ENCODE measurements at regions not wholly inside any gene's neighbourhood (a gene's known extent, or its start where the extent isn't known, plus 50 kb on each side); places are given as distances from the start of the nearest gene placed in this dataset.

- Histone ChIP-seq H3K27me3 (ENCODE audit: control insufficient read depth, insufficient read depth) (no peaks in the 10 kb centered on the region), H3K4me1 (ENCODE audit: control insufficient read depth, insufficient read depth, low read length) (no peaks in the 10 kb centered on the region), H3K27ac (ENCODE audit: low read length) (no peak overlapping the region), H3K4me3 (ENCODE audit: low read length) (no peak overlapping the region), H3K9me3 (ENCODE audit: control insufficient read depth, low read length) (no peaks in the 10 kb centered on the region)
- DNase-seq (no peak), ATAC-seq (no peak)
- WGBS = 82% methylated on average over 3 of the region's 3 CpGs
- intact Hi-C loops (cut with DNase I) = no loop called here
Observed at GRCh38 chr14:56955745-56956144, 145.5 kb upstream of the OTX2 start.

- H3K4me1 ChIP-seq (ENCODE audit: control insufficient read depth, insufficient read depth, low read length) = no peaks in the 10 kb centered on the region
- no peaks in the 10 kb centered on the region for H3K9me3 ChIP-seq (ENCODE audit: control insufficient read depth, low read length)
- 17% methylated on average over 5 of the region's 5 CpGs for WGBS
- no peaks in the 10 kb centered on the region for H3K27me3 ChIP-seq (ENCODE audit: control insufficient read depth, insufficient read depth)
- intact Hi-C loops (cut with DNase I) = no loop called here
- no peak overlapping the region for H3K27ac ChIP-seq (ENCODE audit: low read length)
- no peak for DNase-seq
- no peak overlapping the region for H3K4me3 ChIP-seq (ENCODE audit: low read length)
- ATAC-seq = no peak
Observed at GRCh38 chr14:56953884-56954283, 143.6 kb upstream of the OTX2 start.

- H3K27me3 ChIP-seq (ENCODE audit: control insufficient read depth, insufficient read depth) = no peaks in the 10 kb centered on the region
- no peaks in the 10 kb centered on the region for H3K9me3 ChIP-seq (ENCODE audit: control insufficient read depth, low read length)
- WGBS = 63% methylated on average over 3 of the region's 3 CpGs
- no peak overlapping the region for H3K4me3 ChIP-seq (ENCODE audit: low read length)
- intact Hi-C loops (cut with DNase I) = no loop called here
- ATAC-seq (no peak), DNase-seq (no peak)
- no peak overlapping the region for H3K27ac ChIP-seq (ENCODE audit: low read length)
- H3K4me1 ChIP-seq (ENCODE audit: control insufficient read depth, insufficient read depth, low read length) = no peaks in the 10 kb centered on the region
Observed at GRCh38 chr14:56952766-56953473, 142.6 kb upstream of the OTX2 start.

GRCh38 chr14:56949828-56950227, 139.5 kb upstream of the OTX2 start:
- H3K4me3 ChIP-seq (ENCODE audit: low read length) = no peak overlapping the region
- no peak for DNase-seq

GRCh38 chr14:56945291-56945690, 135.0 kb upstream of the OTX2 start:
- no peak for ATAC-seq
- Histone ChIP-seq H3K9me3 (ENCODE audit: control insufficient read depth, low read length) (no peaks in the 10 kb centered on the region), H3K27ac (ENCODE audit: low read length) (no peak overlapping the region), H3K27me3 (ENCODE audit: control insufficient read depth, insufficient read depth) (no peaks in the 10 kb centered on the region), H3K4me1 (ENCODE audit: control insufficient read depth, insufficient read depth, low read length) (no peaks in the 10 kb centered on the region), H3K4me3 (ENCODE audit: low read length) (no peak overlapping the region)
- intact Hi-C loops (cut with DNase I) = no loop called here
- DNase-seq = no peak
- WGBS = 27% methylated on average over 2 of the region's 2 CpGs

More at GRCh38 chr14:56949828-56950227, 139.5 kb upstream of the OTX2 start:
- intact Hi-C loops (cut with DNase I) = no loop called here
- Histone ChIP-seq H3K27ac (ENCODE audit: low read length) (no peak overlapping the region), H3K9me3 (ENCODE audit: control insufficient read depth, low read length) (no peaks in the 10 kb centered on the region), H3K27me3 (ENCODE audit: control insufficient read depth, insufficient read depth) (no peaks in the 10 kb centered on the region), H3K4me1 (ENCODE audit: control insufficient read depth, insufficient read depth, low read length) (no peaks in the 10 kb centered on the region)
- no peak for ATAC-seq
- 18% methylated on average over 2 of the region's 2 CpGs for WGBS

- intact Hi-C loops (cut with DNase I) = no loop called here
- Histone ChIP-seq H3K4me1 (ENCODE audit: control insufficient read depth, insufficient read depth, low read length) (no peaks in the 10 kb centered on the region), H3K9me3 (ENCODE audit: control insufficient read depth, low read length) (no peaks in the 10 kb centered on the region), H3K4me3 (ENCODE audit: low read length) (no peak overlapping the region), H3K27me3 (ENCODE audit: control insufficient read depth, insufficient read depth) (no peaks in the 10 kb centered on the region), H3K27ac (ENCODE audit: low read length) (no peak overlapping the region)
- ATAC-seq = no peak
- no peak for DNase-seq
- 92% methylated on average over 2 of the region's 2 CpGs for WGBS
Observed at GRCh38 chr14:56944397-56944796, 134.1 kb upstream of the OTX2 start.

- Histone ChIP-seq H3K27ac (ENCODE audit: low read length) (no peak overlapping the region), H3K4me1 (ENCODE audit: control insufficient read depth, insufficient read depth, low read length) (no peaks in the 10 kb centered on the region), H3K27me3 (ENCODE audit: control insufficient read depth, insufficient read depth) (no peaks in the 10 kb centered on the region), H3K9me3 (ENCODE audit: control insufficient read depth, low read length) (no peaks in the 10 kb centered on the region), H3K4me3 (ENCODE audit: low read length) (no peak overlapping the region)
- DNase-seq = no peak
- ATAC-seq = no peak
- intact Hi-C loops (cut with DNase I) = no loop called here
Observed at GRCh38 chr14:56933446-56933845, 123.2 kb upstream of the OTX2 start.

- Histone ChIP-seq H3K27ac (ENCODE audit: low read length) (no peak overlapping the region), H3K27me3 (ENCODE audit: control insufficient read depth, insufficient read depth) (no peaks in the 10 kb centered on the region), H3K4me3 (ENCODE audit: low read length) (no peak overlapping the region), H3K4me1 (ENCODE audit: control insufficient read depth, insufficient read depth, low read length) (no peaks in the 10 kb centered on the region), H3K9me3 (ENCODE audit: control insufficient read depth, low read length) (no peaks in the 10 kb centered on the region)
- intact Hi-C loops (cut with DNase I) = no loop called here
- WGBS = 27% methylated on average over 3 of the region's 3 CpGs
- ATAC-seq (no peak), DNase-seq (no peak)
Observed at GRCh38 chr14:56918849-56919574, 108.7 kb upstream of the OTX2 start.

- DNase-seq (no peak), ATAC-seq (no peak)
- 33% methylated on average over 5 of the region's 5 CpGs for WGBS
- H3K4me1 ChIP-seq (ENCODE audit: control insufficient read depth, insufficient read depth, low read length) = no peaks in the 10 kb centered on the region
- H3K4me3 ChIP-seq (ENCODE audit: low read length) = no peak overlapping the region
- intact Hi-C loops (cut with DNase I) = no loop called here
- H3K27ac ChIP-seq (ENCODE audit: low read length) = no peak overlapping the region
- H3K27me3 ChIP-seq (ENCODE audit: control insufficient read depth, insufficient read depth) = peaks cover 4% of the 10 kb centered on the region
- H3K9me3 ChIP-seq (ENCODE audit: control insufficient read depth, low read length) = no peaks in the 10 kb centered on the region
Observed at GRCh38 chr14:56905282-56905681, 95.0 kb upstream of the OTX2 start.

GRCh38 chr14:56903304-56903969, 93.2 kb upstream of the OTX2 start:
- intact Hi-C loops (cut with DNase I) = no loop called here
- no peak for ATAC-seq
- WGBS = 43% methylated on average over 6 of the region's 6 CpGs

GRCh38 chr14:56902385-56902784, 92.1 kb upstream of the OTX2 start:
- Histone ChIP-seq H3K4me3 (ENCODE audit: low read length) (no peak overlapping the region), H3K9me3 (ENCODE audit: control insufficient read depth, low read length) (no peaks in the 10 kb centered on the region), H3K4me1 (ENCODE audit: control insufficient read depth, insufficient read depth, low read length) (no peaks in the 10 kb centered on the region), H3K27me3 (ENCODE audit: control insufficient read depth, insufficient read depth) (peaks cover 4% of the 10 kb centered on the region), H3K27ac (ENCODE audit: low read length) (no peak overlapping the region)
- WGBS = 77% methylated on average over 6 of the region's 6 CpGs
- no peak for ATAC-seq
- intact Hi-C loops (cut with DNase I) = no loop called here
- DNase-seq = no peak

More at GRCh38 chr14:56903304-56903969, 93.2 kb upstream of the OTX2 start:
- peaks cover 4% of the 10 kb centered on the region for H3K27me3 ChIP-seq (ENCODE audit: control insufficient read depth, insufficient read depth)
- H3K4me1 ChIP-seq (ENCODE audit: control insufficient read depth, insufficient read depth, low read length) = no peaks in the 10 kb centered on the region
- no peaks in the 10 kb centered on the region for H3K9me3 ChIP-seq (ENCODE audit: control insufficient read depth, low read length)
- H3K4me3 ChIP-seq (ENCODE audit: low read length) = no peak overlapping the region
- H3K27ac ChIP-seq (ENCODE audit: low read length) = no peak overlapping the region
- no peak for DNase-seq
